ENCODE measurements at regions not wholly inside any gene's neighbourhood (a gene's known extent, or its start where the extent isn't known, plus 50 kb on each side); places are given as distances from the start of the nearest gene placed in this dataset.
"Not testable (repeated sequence)": the region's sequence is repeated elsewhere in the genome, so short reads cannot be mapped to it uniquely, and the experiment has no call there.

- TF ChIP-seq, protein P1, sequence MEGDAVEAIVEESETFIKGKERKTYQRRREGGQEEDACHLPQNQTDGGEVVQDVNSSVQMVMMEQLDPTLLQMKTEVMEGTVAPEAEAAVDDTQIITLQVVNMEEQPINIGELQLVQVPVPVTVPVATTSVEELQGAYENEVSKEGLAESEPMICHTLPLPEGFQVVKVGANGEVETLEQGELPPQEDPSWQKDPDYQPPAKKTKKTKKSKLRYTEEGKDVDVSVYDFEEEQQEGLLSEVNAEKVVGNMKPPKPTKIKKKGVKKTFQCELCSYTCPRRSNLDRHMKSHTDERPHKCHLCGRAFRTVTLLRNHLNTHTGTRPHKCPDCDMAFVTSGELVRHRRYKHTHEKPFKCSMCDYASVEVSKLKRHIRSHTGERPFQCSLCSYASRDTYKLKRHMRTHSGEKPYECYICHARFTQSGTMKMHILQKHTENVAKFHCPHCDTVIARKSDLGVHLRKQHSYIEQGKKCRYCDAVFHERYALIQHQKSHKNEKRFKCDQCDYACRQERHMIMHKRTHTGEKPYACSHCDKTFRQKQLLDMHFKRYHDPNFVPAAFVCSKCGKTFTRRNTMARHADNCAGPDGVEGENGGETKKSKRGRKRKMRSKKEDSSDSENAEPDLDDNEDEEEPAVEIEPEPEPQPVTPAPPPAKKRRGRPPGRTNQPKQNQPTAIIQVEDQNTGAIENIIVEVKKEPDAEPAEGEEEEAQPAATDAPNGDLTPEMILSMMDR (conservative IDR thresholded peaks at IDR 0.05; ENCODE audit: low read length): not testable (repeated sequence)
- TF ChIP-seq EZH2phosphoT487 (IDR thresholded peaks at IDR 0.05; ENCODE audit: borderline replicate concordance): not testable (repeated sequence)
Measured at GRCh38 chr1:95669638-95670037, 435.6 kb downstream of the RWDD3 start.
